Breast epithelium (tissue), 3 donors: ENCODE measurements at regions not wholly inside any gene's neighbourhood (a gene's known extent, or its start where the extent isn't known, plus 50 kb on each side); places are given as distances from the start of the nearest gene placed in this dataset.

Experiments used
- POLR2AphosphoS5 ChIP-seq, 3 donors: sonication (generic); formaldehyde crosslinking; IDR thresholded peaks; one replicate each; pipeline ENCODE4 v1.6.1; 2017; ENCODE audit warnings: antibody characterized with exemption in 3 of 3
- TF ChIP-seq, protein P1 (sequence below), 3 donors: fragments of 450-650 bp; IDR thresholded peaks; one replicate each; pipeline ENCODE4 v1.5.1; 2016 to 2017; ENCODE audit warnings: antibody characterized with exemption in 3 of 3, mild to moderate bottlenecking in 3 of 3, moderate library complexity in 3 of 3

DNA sequence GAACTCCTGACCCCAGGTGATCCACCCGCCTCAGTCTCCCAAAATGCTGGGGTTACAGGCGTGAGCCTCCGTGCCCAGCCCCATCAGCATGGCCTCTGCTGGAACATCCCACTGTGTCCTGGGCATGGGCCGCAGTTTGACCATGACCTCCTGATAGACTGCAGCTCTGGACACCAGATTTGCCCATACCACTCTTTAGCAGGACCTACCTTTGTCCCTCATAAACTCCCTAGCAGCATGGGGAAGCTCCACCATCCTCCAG, 92.6 kb downstream of the MYCN start:
- no peak for TF ChIP-seq POLR2AphosphoS5 (IDR thresholded peaks at IDR 0.05)
- TF ChIP-seq, protein P1, sequence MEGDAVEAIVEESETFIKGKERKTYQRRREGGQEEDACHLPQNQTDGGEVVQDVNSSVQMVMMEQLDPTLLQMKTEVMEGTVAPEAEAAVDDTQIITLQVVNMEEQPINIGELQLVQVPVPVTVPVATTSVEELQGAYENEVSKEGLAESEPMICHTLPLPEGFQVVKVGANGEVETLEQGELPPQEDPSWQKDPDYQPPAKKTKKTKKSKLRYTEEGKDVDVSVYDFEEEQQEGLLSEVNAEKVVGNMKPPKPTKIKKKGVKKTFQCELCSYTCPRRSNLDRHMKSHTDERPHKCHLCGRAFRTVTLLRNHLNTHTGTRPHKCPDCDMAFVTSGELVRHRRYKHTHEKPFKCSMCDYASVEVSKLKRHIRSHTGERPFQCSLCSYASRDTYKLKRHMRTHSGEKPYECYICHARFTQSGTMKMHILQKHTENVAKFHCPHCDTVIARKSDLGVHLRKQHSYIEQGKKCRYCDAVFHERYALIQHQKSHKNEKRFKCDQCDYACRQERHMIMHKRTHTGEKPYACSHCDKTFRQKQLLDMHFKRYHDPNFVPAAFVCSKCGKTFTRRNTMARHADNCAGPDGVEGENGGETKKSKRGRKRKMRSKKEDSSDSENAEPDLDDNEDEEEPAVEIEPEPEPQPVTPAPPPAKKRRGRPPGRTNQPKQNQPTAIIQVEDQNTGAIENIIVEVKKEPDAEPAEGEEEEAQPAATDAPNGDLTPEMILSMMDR (IDR thresholded peaks at IDR 0.05), result no peak
